GM10266 (cell line): ENCODE measurements at regions not wholly inside any gene's neighbourhood (a gene's known extent, or its start where the extent isn't known, plus 50 kb on each side); places are given as distances from the start of the nearest gene placed in this dataset.

ENCODE experiments used
- DNase-seq: peaks from one replicate; pipeline ENCODE4 v3.0.0; 2012; ENCODE audit errors: extremely low spot score
- TF ChIP-seq, protein P1 (sequence below): IDR thresholded peaks from 2 replicates; pipeline ENCODE4 v1.5.1; 2012; ENCODE audit warnings: mild to moderate bottlenecking, low read depth; ENCODE audit not compliant: control insufficient read depth, insufficient read depth; ENCODE audit errors: missing control alignments

DNA sequence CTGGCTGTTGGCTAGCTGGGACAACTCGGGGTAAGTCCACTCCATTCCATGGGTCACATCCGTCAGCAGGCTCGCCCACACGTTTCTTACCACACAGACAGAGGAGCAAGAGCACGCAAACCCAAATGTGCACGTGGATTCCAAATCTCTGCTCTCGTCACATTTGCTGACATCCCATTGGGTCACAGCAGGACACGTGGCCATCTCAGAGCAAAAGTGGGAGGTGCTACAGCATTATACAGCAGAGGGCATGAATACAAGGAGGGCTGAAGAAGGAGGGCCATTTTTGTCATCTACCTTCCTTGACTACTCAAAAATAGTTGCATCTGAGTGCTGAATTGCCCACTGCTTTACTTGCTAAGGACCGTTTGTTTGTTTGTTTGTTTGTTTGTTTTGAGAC lies 84.7 kb downstream of the RBBP6 start:
- TF ChIP-seq, protein P1, sequence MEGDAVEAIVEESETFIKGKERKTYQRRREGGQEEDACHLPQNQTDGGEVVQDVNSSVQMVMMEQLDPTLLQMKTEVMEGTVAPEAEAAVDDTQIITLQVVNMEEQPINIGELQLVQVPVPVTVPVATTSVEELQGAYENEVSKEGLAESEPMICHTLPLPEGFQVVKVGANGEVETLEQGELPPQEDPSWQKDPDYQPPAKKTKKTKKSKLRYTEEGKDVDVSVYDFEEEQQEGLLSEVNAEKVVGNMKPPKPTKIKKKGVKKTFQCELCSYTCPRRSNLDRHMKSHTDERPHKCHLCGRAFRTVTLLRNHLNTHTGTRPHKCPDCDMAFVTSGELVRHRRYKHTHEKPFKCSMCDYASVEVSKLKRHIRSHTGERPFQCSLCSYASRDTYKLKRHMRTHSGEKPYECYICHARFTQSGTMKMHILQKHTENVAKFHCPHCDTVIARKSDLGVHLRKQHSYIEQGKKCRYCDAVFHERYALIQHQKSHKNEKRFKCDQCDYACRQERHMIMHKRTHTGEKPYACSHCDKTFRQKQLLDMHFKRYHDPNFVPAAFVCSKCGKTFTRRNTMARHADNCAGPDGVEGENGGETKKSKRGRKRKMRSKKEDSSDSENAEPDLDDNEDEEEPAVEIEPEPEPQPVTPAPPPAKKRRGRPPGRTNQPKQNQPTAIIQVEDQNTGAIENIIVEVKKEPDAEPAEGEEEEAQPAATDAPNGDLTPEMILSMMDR: no peak
- DNase-seq: no peak

DNA sequence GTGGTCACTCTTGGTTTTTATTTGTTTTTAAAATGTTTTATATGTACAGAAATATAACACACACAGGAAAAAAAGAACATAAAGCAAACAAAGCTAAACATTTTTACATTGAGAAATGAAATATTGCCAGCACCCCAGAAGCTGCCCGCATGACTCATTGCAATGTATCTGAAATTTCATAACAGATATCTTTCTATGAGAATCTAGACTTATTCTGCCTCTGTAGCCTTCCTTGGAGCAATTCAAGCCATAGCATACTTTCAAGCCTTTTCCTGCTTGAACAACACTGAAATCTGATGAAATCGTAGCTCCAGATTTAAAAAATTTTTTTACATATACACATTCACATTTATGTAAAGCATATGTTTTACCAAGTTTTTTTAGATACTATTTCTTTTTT lies 86.9 kb downstream of the RBBP6 start:
- TF ChIP-seq, protein P1: no peak
- DNase-seq: no peak

DNA sequence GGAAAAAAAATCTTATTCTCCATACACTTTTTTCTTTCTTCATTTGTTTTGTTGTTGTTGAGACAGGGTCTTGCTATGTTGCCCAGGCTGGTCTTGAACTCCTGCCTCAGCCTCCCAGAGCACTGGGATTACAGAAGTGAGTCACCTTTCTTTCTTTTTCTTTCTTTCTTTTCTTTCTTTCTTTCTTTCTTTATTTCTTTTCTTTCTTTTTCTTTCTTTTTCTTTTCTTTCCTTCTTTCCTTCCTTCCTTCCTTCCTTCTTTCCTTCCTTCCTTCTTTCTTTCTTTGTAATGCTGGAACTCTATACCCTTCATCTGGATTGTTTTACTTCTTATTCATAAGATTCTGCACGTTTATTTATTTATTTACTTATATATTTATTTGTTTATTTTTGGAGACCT lies 94.5 kb upstream of the TNRC6A start:
- no peak for DNase-seq
- TF ChIP-seq, protein P1: no peak

DNA sequence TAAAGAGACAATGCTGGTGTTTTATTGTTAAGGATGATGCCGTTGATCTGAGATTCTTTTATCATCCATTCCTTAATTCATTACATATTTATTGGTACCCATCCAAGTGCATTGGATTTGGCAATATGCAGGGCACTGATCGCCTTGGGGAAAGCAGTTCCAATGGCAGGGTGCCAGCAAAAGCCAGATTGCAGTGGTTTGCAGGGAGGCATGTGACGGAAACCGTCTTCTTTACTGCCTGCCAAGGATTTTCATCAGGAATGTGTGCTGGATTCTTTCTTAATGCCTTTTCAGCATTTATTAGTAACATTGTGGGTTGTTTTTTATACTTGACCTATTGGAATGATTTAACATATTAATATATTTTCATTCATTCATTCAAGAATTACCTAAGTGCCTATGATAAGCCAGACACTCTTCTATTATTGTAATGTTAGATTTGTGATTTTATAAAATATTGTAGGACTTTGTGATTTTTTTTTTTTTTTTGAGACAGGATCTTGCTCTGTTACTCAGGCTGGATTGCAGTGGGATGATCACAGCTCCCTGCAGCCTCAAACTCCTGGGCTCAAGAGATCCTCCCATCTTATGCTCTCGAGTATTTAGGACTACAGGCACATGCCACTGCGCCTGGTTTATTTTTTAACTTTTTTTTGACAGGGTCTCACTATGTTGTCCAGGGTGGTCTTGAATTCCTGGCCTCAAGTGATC lies 93.4 kb upstream of the TNRC6A start:
- no peak for DNase-seq
- TF ChIP-seq, protein P1: no peak

DNA sequence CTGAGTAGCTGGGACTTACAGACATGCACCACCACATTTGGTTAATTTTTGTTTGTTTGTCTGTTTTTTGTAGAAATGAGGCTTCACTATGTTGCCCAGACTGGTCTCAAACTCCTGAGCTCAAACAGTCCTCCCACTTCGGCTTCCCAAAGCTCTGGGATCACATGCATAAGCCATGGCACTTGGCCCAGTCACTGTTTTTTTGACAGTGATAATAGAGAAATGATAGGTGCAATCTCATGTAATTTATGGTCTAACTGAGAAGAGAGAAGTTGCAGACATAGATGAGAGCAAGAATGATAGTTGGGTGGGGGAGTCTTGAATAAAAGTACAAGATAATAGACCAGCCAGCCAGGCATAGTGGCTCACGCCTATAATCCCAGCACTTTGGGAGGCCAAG lies 89.7 kb upstream of the TNRC6A start:
- no peak for DNase-seq
- TF ChIP-seq, protein P1: no peak

DNA sequence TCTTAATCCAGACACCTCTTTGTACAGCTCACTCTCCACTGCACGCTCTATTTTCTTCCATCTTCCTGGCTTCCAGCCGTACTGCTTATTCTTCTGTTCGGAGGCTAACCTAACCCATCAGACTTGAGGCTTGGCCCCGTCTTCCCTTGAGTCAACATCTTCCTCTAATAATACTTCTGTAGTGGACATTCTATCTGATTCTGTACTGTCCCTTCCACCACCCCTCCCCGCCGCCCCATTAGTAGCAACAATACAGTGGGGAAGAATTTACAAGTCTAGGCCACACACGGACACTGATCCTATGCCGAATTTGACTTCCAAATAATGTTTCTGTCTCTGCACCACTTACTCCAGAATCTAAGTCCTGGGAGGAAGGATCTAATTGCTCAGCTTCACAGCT lies 86.0 kb upstream of the TNRC6A start:
- TF ChIP-seq, protein P1: no peak
- DNase-seq: no peak

DNA sequence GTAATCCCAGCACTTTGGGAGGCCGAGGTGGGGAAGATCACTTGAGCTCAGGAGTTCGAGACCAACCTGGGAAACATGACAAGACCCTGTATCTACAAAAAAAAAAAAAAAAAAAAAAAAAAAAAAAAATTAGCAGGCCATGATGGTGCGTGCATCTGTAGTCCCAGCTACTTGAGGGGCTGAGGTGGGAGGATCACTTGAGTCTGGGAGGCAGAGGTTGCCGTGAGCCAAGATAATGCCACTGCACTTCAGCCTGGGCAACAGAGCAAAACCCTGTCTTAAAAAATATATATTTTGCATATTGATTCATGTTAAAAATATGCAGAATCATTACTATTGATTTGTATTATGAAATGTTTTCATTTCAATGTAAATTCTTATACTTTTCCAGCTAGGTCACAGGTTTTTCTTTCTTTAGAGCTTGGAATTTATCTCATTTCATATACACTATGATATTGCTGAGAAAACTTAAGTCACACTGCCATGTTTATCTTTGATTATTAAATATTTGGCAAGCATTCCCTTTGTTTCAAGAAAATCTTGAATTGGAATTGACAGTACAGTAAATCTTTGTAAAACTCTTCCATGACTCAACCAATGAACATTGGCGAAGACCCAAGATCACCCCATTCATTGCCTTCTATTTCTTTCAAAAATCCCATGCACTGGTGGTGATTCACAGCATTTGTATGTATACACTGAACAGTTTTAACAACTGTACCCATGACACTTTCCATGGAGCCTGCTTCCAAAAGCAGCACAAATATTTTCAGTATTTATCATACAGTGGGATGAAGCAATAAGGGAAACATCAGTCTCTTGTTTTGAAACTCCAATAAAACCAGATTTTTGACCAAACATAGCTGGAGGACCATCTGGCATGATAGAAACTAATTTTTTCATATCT lies 83.5 kb upstream of the TNRC6A start:
- DNase-seq: no peak
- TF ChIP-seq, protein P1: no peak
